Bronchial epithelial cell (primary cell): ENCODE measurements at regions not wholly inside any gene's neighbourhood (a gene's known extent, or its start where the extent isn't known, plus 50 kb on each side); places are given as distances from the start of the nearest gene placed in this dataset.

ENCODE experiments used
- DNase-seq: peaks from one replicate; pipeline ENCODE4 v3.0.0-alpha.2; 2010; ENCODE audit warnings: low read depth
- FAIRE-seq: peaks from 2 replicates; lab custom pipeline; 2011; peaks lifted over from hg19 to GRCh38; lab: Jason Lieb, UNC
- H3K27me3 ChIP-seq: 2 replicates; pipeline ENCODE4 v1.5.1; 2011; ENCODE audit warnings: low read length; ENCODE audit not compliant: control insufficient read depth, insufficient read depth
- H3K36me3 ChIP-seq: 2 replicates; pipeline ENCODE4 v1.5.1; 2011; ENCODE audit warnings: low read length; ENCODE audit not compliant: control insufficient read depth, insufficient read depth
- H3K4me3 ChIP-seq: 2 replicates; pipeline ENCODE4 v1.5.1; 2011; ENCODE audit warnings: mild to moderate bottlenecking, low read depth, low read length, control low read depth
- TF ChIP-seq, protein P1 (sequence below): IDR thresholded peaks from 2 replicates; pipeline ENCODE4 v1.5.1; 2011; ENCODE audit warnings: mild to moderate bottlenecking, moderate library complexity, low read length, control low read depth, inconsistent platforms; ENCODE audit not compliant: insufficient read depth, severe bottlenecking

DNA sequence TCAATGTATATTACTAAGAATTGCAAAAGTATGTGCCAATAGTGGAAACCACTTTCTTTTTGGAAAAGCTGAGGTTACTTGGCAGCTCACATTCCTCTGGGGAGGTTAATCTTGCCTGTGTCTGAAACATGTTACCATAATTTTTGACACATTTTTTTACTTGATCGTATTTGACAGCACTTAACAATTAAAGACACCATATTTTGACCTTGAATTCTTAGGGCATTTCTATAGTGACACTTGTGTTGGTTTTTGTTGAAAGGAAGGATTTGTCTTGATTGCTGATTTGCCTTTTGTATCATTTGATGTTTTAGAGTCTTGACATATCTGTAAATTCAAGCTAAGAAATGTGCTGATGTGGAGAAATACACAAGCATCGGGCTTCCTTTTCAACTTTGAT is 2135.5 kb downstream of the PCDH7 start:
- TF ChIP-seq, protein P1, sequence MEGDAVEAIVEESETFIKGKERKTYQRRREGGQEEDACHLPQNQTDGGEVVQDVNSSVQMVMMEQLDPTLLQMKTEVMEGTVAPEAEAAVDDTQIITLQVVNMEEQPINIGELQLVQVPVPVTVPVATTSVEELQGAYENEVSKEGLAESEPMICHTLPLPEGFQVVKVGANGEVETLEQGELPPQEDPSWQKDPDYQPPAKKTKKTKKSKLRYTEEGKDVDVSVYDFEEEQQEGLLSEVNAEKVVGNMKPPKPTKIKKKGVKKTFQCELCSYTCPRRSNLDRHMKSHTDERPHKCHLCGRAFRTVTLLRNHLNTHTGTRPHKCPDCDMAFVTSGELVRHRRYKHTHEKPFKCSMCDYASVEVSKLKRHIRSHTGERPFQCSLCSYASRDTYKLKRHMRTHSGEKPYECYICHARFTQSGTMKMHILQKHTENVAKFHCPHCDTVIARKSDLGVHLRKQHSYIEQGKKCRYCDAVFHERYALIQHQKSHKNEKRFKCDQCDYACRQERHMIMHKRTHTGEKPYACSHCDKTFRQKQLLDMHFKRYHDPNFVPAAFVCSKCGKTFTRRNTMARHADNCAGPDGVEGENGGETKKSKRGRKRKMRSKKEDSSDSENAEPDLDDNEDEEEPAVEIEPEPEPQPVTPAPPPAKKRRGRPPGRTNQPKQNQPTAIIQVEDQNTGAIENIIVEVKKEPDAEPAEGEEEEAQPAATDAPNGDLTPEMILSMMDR, result no peak

DNA sequence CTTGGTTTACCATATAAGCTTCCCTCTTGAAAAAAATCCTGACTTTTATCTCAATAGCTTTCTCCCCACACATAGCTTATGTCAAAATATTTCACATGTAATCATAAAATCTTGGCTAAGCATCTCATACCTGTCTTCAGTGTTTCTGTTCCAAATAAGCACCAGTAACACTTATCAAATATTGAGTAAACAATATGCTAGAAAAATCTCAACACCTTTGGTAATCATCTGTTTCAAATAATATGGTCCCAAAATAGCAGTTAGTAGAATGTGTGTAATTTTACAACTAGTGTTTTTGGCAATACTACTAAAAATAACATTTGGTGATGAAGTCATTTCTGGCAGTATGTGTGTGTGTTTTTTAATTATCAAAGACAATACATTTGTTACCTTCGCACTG is 2138.2 kb downstream of the PCDH7 start:
- Histone ChIP-seq H3K4me3 (no peak overlapping the region), H3K27me3 (no peaks in the 10 kb centered on the region), H3K36me3 (no peaks in the 10 kb centered on the region)
- DNase-seq (no peak), FAIRE-seq (no peak)
- TF ChIP-seq, protein P1, result no peak

More for the DNA sequence above, 2135.5 kb downstream of the PCDH7 start:
- FAIRE-seq (no peak), DNase-seq (no peak)
- Histone ChIP-seq H3K27me3 (no peaks in the 10 kb centered on the region), H3K36me3 (no peaks in the 10 kb centered on the region), H3K4me3 (no peak overlapping the region)

- H3K27me3 ChIP-seq, result no peaks in the 10 kb centered on the region
- TF ChIP-seq, protein P1, result no peak
- H3K4me3 ChIP-seq, result no peak overlapping the region
- no peaks in the 10 kb centered on the region for H3K36me3 ChIP-seq
- FAIRE-seq, result no peak
- peak; percentile 91 for DNase-seq
Measured at GRCh38 chr4:32858971-32859370, 2138.8 kb downstream of the PCDH7 start.

DNA sequence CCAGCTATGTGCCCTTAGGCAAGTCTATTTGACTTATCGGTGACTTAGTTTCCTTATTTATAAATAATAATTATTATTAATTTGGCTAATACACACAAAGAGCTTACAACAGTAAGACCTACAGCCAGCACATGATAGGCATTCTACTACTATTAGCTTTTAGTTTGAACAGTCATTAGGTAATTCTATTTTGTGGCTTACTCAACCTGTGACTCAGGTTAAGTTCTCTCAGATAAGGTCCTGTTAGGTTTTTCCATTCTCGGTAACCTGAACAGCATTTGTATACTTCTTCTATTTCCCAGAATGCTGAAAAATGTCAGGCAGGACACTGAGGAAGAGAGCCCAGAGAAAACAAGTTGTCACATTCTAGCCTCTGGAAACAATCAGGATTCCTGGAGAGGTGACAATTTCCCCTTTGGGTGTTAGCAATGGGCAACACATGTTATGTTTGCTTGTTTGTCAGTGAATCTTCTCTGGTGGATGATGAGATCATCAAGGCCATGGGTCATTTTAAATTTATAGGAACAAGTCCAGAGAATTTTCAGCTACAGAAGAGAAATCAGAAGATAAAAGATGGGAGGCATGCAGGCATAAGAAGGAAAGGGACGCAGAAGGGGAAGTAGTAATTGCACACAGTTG is 2144.7 kb downstream of the PCDH7 start:
- no peak overlapping the region for H3K4me3 ChIP-seq
- FAIRE-seq (no peak), DNase-seq (peak; percentile 53)
- H3K27me3 ChIP-seq, result no peaks in the 10 kb centered on the region
- TF ChIP-seq, protein P1, result no peak
- H3K36me3 ChIP-seq, result no peaks in the 10 kb centered on the region

- TF ChIP-seq, protein P1, result no peak
- Histone ChIP-seq H3K27me3 (no peaks in the 10 kb centered on the region), H3K4me3 (no peak overlapping the region), H3K36me3 (no peaks in the 10 kb centered on the region)
- DNase-seq, result no peak
- no peak for FAIRE-seq
Measured at GRCh38 chr4:32876546-32876945, 2156.4 kb downstream of the PCDH7 start.

- H3K36me3 ChIP-seq, result no peaks in the 10 kb centered on the region
- DNase-seq, result no peak
- no peak for FAIRE-seq
- H3K4me3 ChIP-seq, result no peak overlapping the region
- H3K27me3 ChIP-seq, result no peaks in the 10 kb centered on the region
- TF ChIP-seq, protein P1, result no peak
Measured at GRCh38 chr4:32879913-32880312, 2159.7 kb downstream of the PCDH7 start.
